ENCODE measurements at regions not wholly inside any gene's neighbourhood (a gene's known extent, or its start where the extent isn't known, plus 50 kb on each side); places are given as distances from the start of the nearest gene placed in this dataset.

- H3K4me3 ChIP-seq (ENCODE audit: low read length), result no peak overlapping the region
- H3K9ac ChIP-seq (ENCODE audit: low read depth, low read length), result no peak overlapping the region
- H3K4me1 ChIP-seq (ENCODE audit: control insufficient read depth, insufficient read depth, low read length), result peaks cover 12% of the 10 kb centered on the region
- H3K36me3 ChIP-seq (ENCODE audit: insufficient read depth, low read length), result no peaks in the 10 kb centered on the region
- H3K9me3 ChIP-seq (replicated peaks; ENCODE audit: low read length), result no peaks in the 10 kb centered on the region
- no peak overlapping the region for H3K4me2 ChIP-seq (ENCODE audit: low read length)
- H3K27me3 ChIP-seq (ENCODE audit: control insufficient read depth, insufficient read depth, low read length), result no peaks in the 10 kb centered on the region
Measured at GRCh38 chr3:177968891-177969290, 567.3 kb upstream of the KCNMB2 start.

- no peaks in the 10 kb centered on the region for H3K36me3 ChIP-seq (ENCODE audit: insufficient read depth, low read length)
- no peaks in the 10 kb centered on the region for H3K27me3 ChIP-seq (ENCODE audit: control insufficient read depth, insufficient read depth, low read length)
- H3K4me3 ChIP-seq (ENCODE audit: low read length), result no peak overlapping the region
- H3K4me2 ChIP-seq (ENCODE audit: low read length), result no peak overlapping the region
- H3K9ac ChIP-seq (ENCODE audit: low read depth, low read length), result no peak overlapping the region
- H3K9me3 ChIP-seq (replicated peaks; ENCODE audit: low read length), result no peaks in the 10 kb centered on the region
- H3K4me1 ChIP-seq (ENCODE audit: control insufficient read depth, insufficient read depth, low read length), result peaks cover 35% of the 10 kb centered on the region
Measured at GRCh38 chr3:177973241-177973840, 562.9 kb upstream of the KCNMB2 start.

GRCh38 chr3:177976241-177976640 lies 560.0 kb upstream of the KCNMB2 start:
- Histone ChIP-seq H3K9ac (ENCODE audit: low read depth, low read length) (no peak overlapping the region), H3K36me3 (ENCODE audit: insufficient read depth, low read length) (no peaks in the 10 kb centered on the region), H3K9me3 (replicated peaks; ENCODE audit: low read length) (no peaks in the 10 kb centered on the region), H3K4me3 (ENCODE audit: low read length) (no peak overlapping the region), H3K27me3 (ENCODE audit: control insufficient read depth, insufficient read depth, low read length) (no peaks in the 10 kb centered on the region), H3K4me2 (ENCODE audit: low read length) (no peak overlapping the region), H3K4me1 (ENCODE audit: control insufficient read depth, insufficient read depth, low read length) (peaks cover 44% of the 10 kb centered on the region)

DNA sequence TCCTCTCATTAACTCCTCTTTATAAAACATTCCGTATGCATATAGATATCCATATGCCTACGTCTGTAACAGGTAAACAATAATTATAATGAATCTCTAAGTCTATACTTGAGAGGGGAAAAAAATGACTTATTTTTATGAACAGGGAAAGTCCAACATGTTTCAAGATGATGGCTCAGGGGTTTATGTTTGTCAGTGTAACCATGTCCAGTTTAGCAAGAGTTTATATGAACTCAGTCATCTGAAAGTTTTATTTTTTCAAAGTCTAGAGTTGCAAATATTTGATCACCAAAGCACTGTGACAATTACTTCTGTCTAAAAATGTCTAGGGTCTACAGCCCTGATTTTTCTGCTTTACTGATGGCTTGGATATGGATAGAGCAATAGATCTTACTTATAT lies 559.4 kb upstream of the KCNMB2 start:
- Histone ChIP-seq H3K9ac (ENCODE audit: low read depth, low read length) (peak overlapping the region; percentile 77), H3K9me3 (replicated peaks; ENCODE audit: low read length) (no peaks in the 10 kb centered on the region), H3K4me3 (ENCODE audit: low read length) (no peak overlapping the region), H3K4me2 (ENCODE audit: low read length) (peak overlapping the region; percentile 77), H3K4me1 (ENCODE audit: control insufficient read depth, insufficient read depth, low read length) (peaks cover 50% of the 10 kb centered on the region), H3K36me3 (ENCODE audit: insufficient read depth, low read length) (no peaks in the 10 kb centered on the region), H3K27me3 (ENCODE audit: control insufficient read depth, insufficient read depth, low read length) (no peaks in the 10 kb centered on the region)

GRCh38 chr3:177977381-177978158 lies 558.7 kb upstream of the KCNMB2 start:
- peak overlapping the region; percentile 77 for H3K9ac ChIP-seq (ENCODE audit: low read depth, low read length)
- H3K9me3 ChIP-seq (replicated peaks; ENCODE audit: low read length), result no peaks in the 10 kb centered on the region
- H3K4me2 ChIP-seq (ENCODE audit: low read length), result peak overlapping the region; percentile 77
- peaks cover 57% of the 10 kb centered on the region for H3K4me1 ChIP-seq (ENCODE audit: control insufficient read depth, insufficient read depth, low read length)
- H3K36me3 ChIP-seq (ENCODE audit: insufficient read depth, low read length), result no peaks in the 10 kb centered on the region
- no peaks in the 10 kb centered on the region for H3K27me3 ChIP-seq (ENCODE audit: control insufficient read depth, insufficient read depth, low read length)
- H3K4me3 ChIP-seq (ENCODE audit: low read length), result peak overlapping the region; percentile 45

- no peaks in the 10 kb centered on the region for H3K36me3 ChIP-seq (ENCODE audit: insufficient read depth, low read length)
- H3K4me3 ChIP-seq (ENCODE audit: low read length), result no peak overlapping the region
- no peak overlapping the region for H3K9ac ChIP-seq (ENCODE audit: low read depth, low read length)
- H3K4me2 ChIP-seq (ENCODE audit: low read length), result no peak overlapping the region
- no peaks in the 10 kb centered on the region for H3K27me3 ChIP-seq (ENCODE audit: control insufficient read depth, insufficient read depth, low read length)
- no peaks in the 10 kb centered on the region for H3K9me3 ChIP-seq (replicated peaks; ENCODE audit: low read length)
- peaks cover 47% of the 10 kb centered on the region for H3K4me1 ChIP-seq (ENCODE audit: control insufficient read depth, insufficient read depth, low read length)
Measured at GRCh38 chr3:177978946-177979345, 557.3 kb upstream of the KCNMB2 start.

- no peaks in the 10 kb centered on the region for H3K9me3 ChIP-seq (replicated peaks; ENCODE audit: low read length)
- no peaks in the 10 kb centered on the region for H3K27me3 ChIP-seq (ENCODE audit: control insufficient read depth, insufficient read depth, low read length)
- H3K4me2 ChIP-seq (ENCODE audit: low read length), result no peak overlapping the region
- H3K4me3 ChIP-seq (ENCODE audit: low read length), result no peak overlapping the region
- H3K36me3 ChIP-seq (ENCODE audit: insufficient read depth, low read length), result no peaks in the 10 kb centered on the region
- H3K4me1 ChIP-seq (ENCODE audit: control insufficient read depth, insufficient read depth, low read length), result peaks cover 47% of the 10 kb centered on the region
- no peak overlapping the region for H3K9ac ChIP-seq (ENCODE audit: low read depth, low read length)
Measured at GRCh38 chr3:177979703-177980102, 556.5 kb upstream of the KCNMB2 start.

DNA sequence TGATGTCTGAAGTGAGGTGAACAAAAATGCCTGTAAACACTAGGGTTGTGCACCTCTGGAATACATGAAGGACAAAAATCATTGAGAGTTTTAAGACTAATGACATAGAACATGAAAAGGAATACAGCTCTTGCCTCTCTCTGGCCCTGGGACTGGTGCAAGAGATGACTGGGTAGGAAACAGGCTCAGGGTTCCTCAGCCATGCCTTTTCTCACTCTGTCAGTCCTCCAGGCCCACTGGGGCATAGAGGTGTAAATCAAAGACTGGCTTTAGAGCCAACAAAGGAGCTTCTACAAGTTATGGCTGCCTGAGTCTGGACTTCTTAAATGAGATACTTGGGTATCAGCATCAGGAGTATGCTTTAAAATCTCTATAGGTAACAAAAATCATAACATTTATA lies 554.7 kb upstream of the KCNMB2 start:
- no peak overlapping the region for H3K4me2 ChIP-seq (ENCODE audit: low read length)
- no peaks in the 10 kb centered on the region for H3K9me3 ChIP-seq (replicated peaks; ENCODE audit: low read length)
- H3K9ac ChIP-seq (ENCODE audit: low read depth, low read length), result no peak overlapping the region
- no peaks in the 10 kb centered on the region for H3K36me3 ChIP-seq (ENCODE audit: insufficient read depth, low read length)
- H3K4me1 ChIP-seq (ENCODE audit: control insufficient read depth, insufficient read depth, low read length), result peaks cover 42% of the 10 kb centered on the region
- H3K4me3 ChIP-seq (ENCODE audit: low read length), result no peak overlapping the region
- no peaks in the 10 kb centered on the region for H3K27me3 ChIP-seq (ENCODE audit: control insufficient read depth, insufficient read depth, low read length)

- no peak overlapping the region for H3K9ac ChIP-seq (ENCODE audit: low read depth, low read length)
- no peaks in the 10 kb centered on the region for H3K9me3 ChIP-seq (replicated peaks; ENCODE audit: low read length)
- H3K4me1 ChIP-seq (ENCODE audit: control insufficient read depth, insufficient read depth, low read length), result peaks cover 37% of the 10 kb centered on the region
- H3K4me2 ChIP-seq (ENCODE audit: low read length), result no peak overlapping the region
- H3K4me3 ChIP-seq (ENCODE audit: low read length), result no peak overlapping the region
- no peaks in the 10 kb centered on the region for H3K36me3 ChIP-seq (ENCODE audit: insufficient read depth, low read length)
- H3K27me3 ChIP-seq (ENCODE audit: control insufficient read depth, insufficient read depth, low read length), result no peaks in the 10 kb centered on the region
Measured at GRCh38 chr3:177982034-177982433, 554.2 kb upstream of the KCNMB2 start.

DNA sequence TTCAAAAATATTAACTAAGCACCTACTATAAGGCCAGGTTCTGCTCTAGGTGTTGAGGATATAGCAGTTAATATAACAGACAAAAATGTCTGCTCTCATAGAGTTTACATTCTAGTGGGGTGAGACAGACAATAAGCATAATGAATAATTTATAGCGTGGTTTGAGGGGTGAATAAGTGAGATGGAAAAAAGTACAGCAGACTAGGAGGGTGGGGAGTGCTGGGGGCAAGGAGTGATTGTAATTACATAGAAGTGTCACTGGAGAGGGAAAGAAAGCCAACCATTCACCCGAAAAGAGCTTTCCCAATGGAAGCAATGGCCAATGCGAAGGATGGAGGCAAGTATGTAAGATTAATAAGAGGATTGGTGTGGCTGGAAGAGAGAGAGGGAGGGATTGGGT lies 552.9 kb upstream of the KCNMB2 start:
- peaks cover 25% of the 10 kb centered on the region for H3K4me1 ChIP-seq (ENCODE audit: control insufficient read depth, insufficient read depth, low read length)
- H3K9ac ChIP-seq (ENCODE audit: low read depth, low read length), result no peak overlapping the region
- H3K4me2 ChIP-seq (ENCODE audit: low read length), result no peak overlapping the region
- no peaks in the 10 kb centered on the region for H3K36me3 ChIP-seq (ENCODE audit: insufficient read depth, low read length)
- H3K9me3 ChIP-seq (replicated peaks; ENCODE audit: low read length), result no peaks in the 10 kb centered on the region
- H3K4me3 ChIP-seq (ENCODE audit: low read length), result no peak overlapping the region
- H3K27me3 ChIP-seq (ENCODE audit: control insufficient read depth, insufficient read depth, low read length), result no peaks in the 10 kb centered on the region

- no peaks in the 10 kb centered on the region for H3K27me3 ChIP-seq (ENCODE audit: control insufficient read depth, insufficient read depth, low read length)
- H3K36me3 ChIP-seq (ENCODE audit: insufficient read depth, low read length), result no peaks in the 10 kb centered on the region
- peaks cover 13% of the 10 kb centered on the region for H3K4me1 ChIP-seq (ENCODE audit: control insufficient read depth, insufficient read depth, low read length)
- no peak overlapping the region for H3K4me3 ChIP-seq (ENCODE audit: low read length)
- H3K9ac ChIP-seq (ENCODE audit: low read depth, low read length), result no peak overlapping the region
- H3K9me3 ChIP-seq (replicated peaks; ENCODE audit: low read length), result no peaks in the 10 kb centered on the region
- H3K4me2 ChIP-seq (ENCODE audit: low read length), result no peak overlapping the region
Measured at GRCh38 chr3:177992993-177993970, 543.0 kb upstream of the KCNMB2 start.
